Bronchial epithelial cell (primary cell): ENCODE measurements at regions not wholly inside any gene's neighbourhood (a gene's known extent, or its start where the extent isn't known, plus 50 kb on each side); places are given as distances from the start of the nearest gene placed in this dataset.
A peak's percentile ranks its signal among the peaks of the same experiment; 100 is the strongest.

ENCODE experiments used
- DNase-seq: peaks from one replicate; pipeline ENCODE4 v3.0.0-alpha.2; 2010; ENCODE audit warnings: low read depth
- FAIRE-seq: peaks from 2 replicates; lab custom pipeline; 2011; peaks lifted over from hg19 to GRCh38; lab: Jason Lieb, UNC
- H3K27me3 ChIP-seq: 2 replicates; pipeline ENCODE4 v1.5.1; 2011; ENCODE audit warnings: low read length; ENCODE audit not compliant: control insufficient read depth, insufficient read depth
- H3K36me3 ChIP-seq: 2 replicates; pipeline ENCODE4 v1.5.1; 2011; ENCODE audit warnings: low read length; ENCODE audit not compliant: control insufficient read depth, insufficient read depth
- H3K4me3 ChIP-seq: 2 replicates; pipeline ENCODE4 v1.5.1; 2011; ENCODE audit warnings: mild to moderate bottlenecking, low read depth, low read length, control low read depth
- CTCF ChIP-seq: IDR thresholded peaks from 2 replicates; pipeline ENCODE4 v1.5.1; 2011; ENCODE audit warnings: mild to moderate bottlenecking, moderate library complexity, low read length, control low read depth, inconsistent platforms; ENCODE audit not compliant: insufficient read depth, severe bottlenecking

DNA sequence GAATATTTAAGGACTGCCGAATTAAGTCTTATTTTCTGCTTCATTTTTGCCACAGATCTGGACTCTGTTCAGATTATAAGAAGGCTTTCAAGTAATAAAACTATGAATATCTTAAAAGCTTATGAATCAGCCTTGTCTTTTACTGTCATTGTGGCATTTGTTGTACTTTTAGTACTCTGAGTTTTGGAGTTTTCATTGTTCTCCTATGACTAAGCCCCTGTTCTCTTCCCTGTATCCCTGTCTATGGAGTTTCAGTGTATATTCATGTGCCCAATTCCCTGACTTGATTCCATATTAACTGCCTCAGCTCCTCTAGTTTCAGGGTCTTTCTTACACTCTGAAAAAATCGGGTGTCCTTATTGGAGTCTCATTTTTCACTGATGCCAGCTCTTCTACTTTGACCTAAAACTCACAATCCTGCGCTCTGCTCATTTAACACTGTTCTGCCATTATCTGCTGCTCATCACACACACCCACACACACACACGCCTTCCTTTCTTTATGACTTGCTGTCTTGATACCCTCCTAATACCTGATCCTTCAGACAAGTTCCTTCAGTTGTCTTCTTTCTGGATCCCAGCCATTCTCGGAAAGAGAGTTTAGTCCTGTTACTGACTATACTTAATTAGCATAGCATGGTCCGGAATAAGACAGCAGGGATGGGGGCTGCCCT lies 511.8 kb downstream of the CPS1 start:
- no peaks in the 10 kb centered on the region for H3K36me3 ChIP-seq
- DNase-seq, result no peak
- no peaks in the 10 kb centered on the region for H3K27me3 ChIP-seq
- H3K4me3 ChIP-seq, result no peak overlapping the region
- FAIRE-seq, result no peak
- no peak for TF ChIP-seq CTCF

GRCh38 chr2:211070547-211070946 lies 514.1 kb downstream of the CPS1 start:
- no peak for TF ChIP-seq CTCF
- no peaks in the 10 kb centered on the region for H3K27me3 ChIP-seq
- FAIRE-seq (no peak), DNase-seq (no peak)
- H3K36me3 ChIP-seq, result no peaks in the 10 kb centered on the region
- no peak overlapping the region for H3K4me3 ChIP-seq

- Histone ChIP-seq H3K27me3 (no peaks in the 10 kb centered on the region), H3K36me3 (no peaks in the 10 kb centered on the region), H3K4me3 (no peak overlapping the region)
- no peak for TF ChIP-seq CTCF
- FAIRE-seq (no peak), DNase-seq (no peak)
Measured at GRCh38 chr2:211077216-211077767, 520.9 kb downstream of the CPS1 start.

- FAIRE-seq, result no peak
- DNase-seq, result no peak
- H3K4me3 ChIP-seq, result no peak overlapping the region
- no peaks in the 10 kb centered on the region for H3K36me3 ChIP-seq
- TF ChIP-seq CTCF, result no peak
- H3K27me3 ChIP-seq, result no peaks in the 10 kb centered on the region
Measured at GRCh38 chr2:211084352-211084751, 528.0 kb downstream of the CPS1 start.

- DNase-seq (peak; percentile 49), FAIRE-seq (no peak)
- no peak overlapping the region for H3K4me3 ChIP-seq
- peak; percentile 46 for TF ChIP-seq CTCF
- H3K36me3 ChIP-seq, result no peaks in the 10 kb centered on the region
- H3K27me3 ChIP-seq, result no peaks in the 10 kb centered on the region
Measured at GRCh38 chr2:211085056-211085680, 528.8 kb downstream of the CPS1 start.
